EH (cell line): ENCODE measurements at regions not wholly inside any gene's neighbourhood (a gene's known extent, or its start where the extent isn't known, plus 50 kb on each side); places are given as distances from the start of the nearest gene placed in this dataset.
A peak's percentile ranks its signal among the peaks of the same experiment; 100 is the strongest.
"Not testable (repeated sequence)": the region's sequence is repeated elsewhere in the genome, so short reads cannot be mapped to it uniquely, and the experiment has no call there.

Experiments
- DNase-seq: peaks from one replicate; pipeline ENCODE4 v3.0.0-alpha.2; 2015; ENCODE audit warnings: low read depth

GRCh38 chr5:53160895-53161294 lies 51.3 kb upstream of the MOCS2 start:
- no peak for DNase-seq

DNA sequence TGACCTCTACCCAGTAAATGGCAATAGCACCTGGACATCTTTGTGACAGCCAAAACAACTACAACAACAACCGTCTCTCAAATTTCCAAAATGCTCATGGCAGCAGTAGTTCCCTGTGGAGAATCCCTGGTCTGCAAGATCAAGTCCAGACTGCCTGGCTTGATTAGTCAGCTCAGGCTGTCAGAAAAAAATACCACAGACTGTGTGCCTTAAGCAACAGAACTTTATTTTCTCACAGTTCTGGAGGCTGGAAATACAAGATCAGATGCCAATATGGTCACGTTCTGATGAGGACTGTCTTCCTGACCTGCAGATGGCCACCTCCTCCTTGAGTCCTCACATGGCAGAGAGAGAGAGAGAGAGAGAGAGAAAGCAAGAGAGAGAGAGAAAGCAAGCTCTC lies 52.3 kb upstream of the MOCS2 start:
- DNase-seq = peak; percentile 61

- no peak for DNase-seq
Observed at GRCh38 chr5:53164478-53165165, 55.1 kb upstream of the MOCS2 start.

DNA sequence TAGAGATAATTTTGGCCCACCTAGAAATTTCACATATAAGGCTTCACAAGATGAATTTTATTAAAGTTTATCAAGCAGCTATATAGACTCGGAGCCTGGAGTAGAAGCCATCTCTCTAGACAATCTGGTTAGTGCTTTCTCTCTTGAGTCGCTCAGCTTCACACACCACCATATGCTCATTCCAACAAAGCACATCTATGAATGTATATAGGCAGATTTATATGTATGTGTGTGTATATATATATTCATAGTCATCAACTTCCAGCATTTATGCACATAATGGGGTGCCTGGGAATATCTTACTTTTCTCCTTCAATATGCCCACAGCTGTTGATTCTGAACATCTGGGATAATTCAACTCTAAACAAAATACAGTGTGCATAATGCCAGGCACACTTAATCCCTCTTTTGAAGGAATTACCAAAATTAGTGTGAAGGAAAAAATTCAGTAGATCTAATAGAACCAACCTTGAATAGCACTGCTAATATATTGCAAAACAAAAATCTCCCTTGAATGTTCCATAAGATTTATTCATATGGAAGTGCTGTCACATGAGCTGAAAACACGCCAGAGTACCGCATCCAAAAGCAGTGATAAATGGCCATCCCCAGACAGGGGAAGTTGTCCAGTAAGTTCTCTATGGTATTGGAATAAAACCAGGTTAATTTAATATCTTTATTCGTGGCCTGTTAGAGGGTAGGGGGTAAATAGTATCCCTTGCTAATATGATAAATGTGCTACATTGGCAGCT lies 56.0 kb upstream of the MOCS2 start:
- DNase-seq = no peak

DNA sequence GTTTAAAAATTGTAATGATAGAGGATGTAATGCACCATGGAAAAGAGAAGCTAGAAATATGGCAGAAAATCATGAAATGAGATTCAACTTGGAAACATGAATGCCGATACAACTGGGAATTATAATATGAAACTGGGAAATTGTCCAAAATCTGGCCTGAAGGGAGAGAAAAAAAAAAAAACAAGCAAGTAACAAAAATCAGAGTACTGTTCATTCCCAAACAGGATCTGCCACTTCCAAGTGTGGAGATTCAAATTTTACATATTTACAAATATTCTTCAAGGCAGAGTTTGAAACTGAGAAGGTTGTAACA lies 56.6 kb upstream of the MOCS2 start:
- DNase-seq = no peak

DNA sequence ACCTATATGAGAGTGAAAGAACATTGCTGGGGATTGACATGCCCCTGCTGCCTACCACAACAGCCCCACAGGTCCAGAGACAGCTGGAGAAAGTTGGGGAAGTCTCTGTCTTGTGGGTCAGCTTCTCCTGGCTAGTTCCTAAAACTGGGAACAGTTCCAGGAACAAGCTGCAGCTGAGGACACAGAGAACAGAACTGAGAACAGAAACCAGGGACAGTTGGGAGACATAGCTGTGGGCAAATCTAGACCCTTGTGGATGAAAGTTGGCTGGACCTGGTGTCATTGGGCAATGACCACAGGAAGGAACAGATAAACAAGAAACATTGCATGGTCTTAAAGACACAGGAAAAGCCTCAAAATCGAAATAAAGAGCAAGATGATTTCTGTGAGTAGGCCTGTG lies 58.3 kb upstream of the MOCS2 start:
- peak; percentile 67 for DNase-seq

DNA sequence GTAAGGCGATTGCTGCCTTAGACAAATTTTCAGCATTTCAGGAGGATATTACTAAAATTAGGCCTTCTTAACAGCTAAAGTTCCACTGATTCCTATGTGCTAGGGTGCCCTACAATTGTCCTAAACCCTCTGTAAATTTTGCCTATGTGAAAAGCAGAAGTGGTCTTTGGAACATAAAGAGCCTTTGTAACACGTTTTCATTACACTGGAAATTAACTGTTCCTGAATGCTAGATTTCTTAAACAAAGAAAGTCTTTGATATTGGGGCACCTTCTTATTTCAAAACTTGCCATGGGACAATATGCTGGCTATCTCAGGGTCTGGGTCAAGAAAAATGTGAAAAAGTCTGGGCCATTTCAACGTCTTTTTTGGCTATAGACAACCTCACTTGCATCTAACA lies 60.4 kb upstream of the MOCS2 start:
- DNase-seq = no peak

- DNase-seq = peak; percentile 49
Observed at GRCh38 chr5:53170746-53171349, 61.3 kb upstream of the MOCS2 start.

- not testable (repeated sequence) for DNase-seq
Observed at GRCh38 chr5:53172073-53172472, 62.5 kb upstream of the MOCS2 start.

DNA sequence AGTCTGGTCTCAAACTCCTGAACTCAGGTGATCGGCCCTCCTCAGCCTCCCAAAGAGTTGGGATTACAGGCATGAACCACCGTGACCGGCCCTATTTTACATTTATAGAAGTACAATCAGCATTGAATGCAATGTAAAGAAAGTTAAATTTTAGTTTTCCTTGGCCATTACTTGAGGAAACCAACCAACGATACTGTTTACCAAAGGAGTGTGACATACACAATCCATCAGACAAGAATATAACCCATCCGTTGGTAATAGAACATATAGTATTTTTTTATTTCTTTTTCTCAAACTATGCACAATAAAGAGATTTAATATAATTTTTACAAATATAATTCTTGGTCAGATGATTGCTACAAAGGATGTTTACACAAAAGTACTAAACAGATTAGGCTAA lies 63.1 kb upstream of the MOCS2 start:
- DNase-seq = no peak

DNA sequence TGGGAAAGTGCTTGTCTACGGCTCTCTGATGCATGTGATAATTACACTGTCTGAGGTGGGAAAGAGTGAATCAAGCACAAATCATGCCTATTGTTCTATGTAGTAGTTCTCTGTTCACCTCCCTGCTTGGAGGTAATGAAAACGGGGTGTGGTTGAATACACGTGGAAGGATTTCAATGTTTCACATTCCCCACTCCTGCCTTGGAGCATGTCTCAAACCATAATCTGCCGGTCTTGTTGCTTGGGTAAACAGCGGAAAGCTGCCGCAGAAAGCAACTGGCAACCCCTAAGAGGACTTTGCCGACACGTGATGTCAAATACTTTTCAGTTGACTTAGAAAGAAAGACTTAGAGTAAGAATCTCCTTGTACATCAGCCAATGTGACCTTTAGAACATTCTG lies 63.5 kb upstream of the MOCS2 start:
- no peak for DNase-seq

DNA sequence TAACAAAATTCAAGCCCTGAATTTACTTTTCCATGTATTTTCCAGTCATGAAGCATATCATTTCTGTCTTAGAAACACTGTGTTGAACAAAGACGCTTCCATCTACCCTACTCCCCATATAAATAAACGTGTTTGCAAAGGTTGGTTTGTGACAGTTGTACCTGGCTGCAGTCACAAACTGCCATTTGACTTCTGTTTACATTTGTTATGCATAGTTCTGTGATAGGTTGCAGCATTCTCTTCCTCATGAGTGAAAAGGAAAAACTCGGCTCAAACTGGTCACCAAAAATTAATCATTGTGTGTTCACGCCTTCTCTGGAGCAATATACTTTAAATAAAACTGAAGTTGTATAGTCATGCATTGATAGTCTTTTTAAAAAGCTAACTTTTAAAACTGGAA lies 69.3 kb upstream of the MOCS2 start:
- DNase-seq = no peak

- no peak for DNase-seq
Observed at GRCh38 chr5:53179691-53180090, 70.1 kb upstream of the MOCS2 start.

DNA sequence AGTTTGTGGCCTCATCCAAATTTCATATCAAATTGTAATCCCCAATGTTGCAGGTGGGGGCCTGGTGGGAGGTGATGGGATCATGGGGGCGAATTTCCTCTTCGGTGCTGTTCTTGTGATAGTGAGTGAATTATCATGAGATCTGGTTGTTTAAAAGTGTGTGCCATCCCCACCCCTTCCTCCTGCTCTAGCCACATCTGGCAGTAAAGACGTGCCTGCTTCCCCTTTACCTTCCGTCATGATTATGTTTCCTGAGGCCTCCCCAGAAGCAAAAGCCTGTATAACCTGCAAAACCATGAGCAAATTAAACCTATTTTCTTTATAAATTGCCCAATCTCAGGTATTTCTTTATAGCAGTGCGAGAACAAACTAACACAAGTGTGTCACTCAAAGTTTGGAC lies 71.0 kb upstream of the MOCS2 start:
- DNase-seq = no peak

GRCh38 chr5:53180991-53181390 lies 71.4 kb upstream of the MOCS2 start:
- DNase-seq = no peak

DNA sequence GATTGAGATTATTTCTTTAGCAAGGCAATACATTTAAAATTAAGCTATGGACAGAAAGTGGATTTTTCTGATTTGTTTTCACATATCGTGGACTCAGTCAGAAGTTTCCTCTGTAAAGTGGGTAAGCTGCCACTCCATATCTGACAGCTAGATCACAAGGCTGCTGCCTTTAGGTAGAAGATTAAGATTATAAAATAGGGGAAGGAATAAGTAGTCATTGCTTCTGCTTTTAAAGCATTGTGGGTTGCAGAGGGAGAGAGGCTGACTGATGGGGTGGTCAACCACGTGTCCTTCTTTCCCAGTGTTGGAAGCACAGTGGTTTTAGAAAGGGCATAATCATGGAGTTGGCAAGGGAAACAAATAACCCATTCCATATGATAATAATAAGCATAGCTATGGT lies 74.3 kb upstream of the MOCS2 start:
- DNase-seq = no peak

DNA sequence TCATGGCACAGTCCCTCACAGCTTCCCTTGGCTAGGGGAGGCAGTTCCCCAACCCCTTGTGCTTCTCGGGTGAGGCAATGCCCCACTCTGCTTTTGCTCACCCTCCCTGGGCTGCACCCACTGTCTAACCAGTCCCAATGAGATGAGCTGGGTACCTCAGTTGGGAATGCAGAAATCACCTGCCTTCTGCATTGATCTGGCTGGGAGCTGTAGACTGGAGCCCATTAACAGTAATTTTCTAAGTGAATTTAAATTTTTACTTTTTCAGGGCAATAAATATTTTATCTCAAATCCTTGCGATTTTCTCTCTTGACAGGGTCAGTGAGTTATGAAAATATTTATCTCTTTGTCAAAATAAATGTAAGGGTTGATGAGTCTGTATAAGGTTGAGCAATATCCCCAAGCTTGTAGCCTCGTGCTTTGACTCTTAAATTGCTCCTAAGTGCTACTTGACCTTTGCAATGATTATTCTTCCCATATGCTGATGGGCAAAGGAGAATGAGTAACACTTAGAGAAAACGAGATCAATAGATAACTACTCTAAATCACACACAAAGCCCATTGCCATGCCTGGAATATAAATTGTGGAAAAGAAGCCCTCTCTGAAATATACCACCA lies 82.1 kb upstream of the MOCS2 start:
- peak; percentile 43 for DNase-seq

- peak; percentile 32 for DNase-seq
Observed at GRCh38 chr5:53194086-53194485, 84.5 kb upstream of the MOCS2 start.

- no peak for DNase-seq
Observed at GRCh38 chr5:53199882-53200281, 90.3 kb upstream of the MOCS2 start.

DNA sequence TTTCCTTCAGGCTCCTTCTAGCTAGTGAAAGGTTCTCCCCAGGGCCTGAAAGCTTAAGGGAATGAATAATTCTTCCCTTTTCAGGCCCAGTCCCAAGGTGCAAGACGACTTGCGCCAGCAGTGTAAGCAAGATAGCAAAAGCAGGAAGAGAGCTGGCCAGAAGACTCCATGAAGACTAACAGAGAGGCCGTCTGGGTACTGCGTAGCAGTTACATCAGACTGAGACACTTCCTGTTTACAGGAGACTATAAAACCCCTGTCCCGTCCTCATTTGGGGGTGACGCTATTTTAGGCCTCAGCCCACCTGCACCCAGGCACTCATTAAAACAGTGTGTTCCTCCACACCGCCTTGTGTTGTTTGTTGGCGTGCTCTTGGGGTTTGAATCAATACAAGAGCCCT lies 90.7 kb upstream of the MOCS2 start:
- DNase-seq = no peak

- no peak for DNase-seq
Observed at GRCh38 chr5:53201746-53202145, 92.2 kb upstream of the MOCS2 start.

- no peak for DNase-seq
Observed at GRCh38 chr5:53206562-53206961, 97.0 kb upstream of the MOCS2 start.

DNA sequence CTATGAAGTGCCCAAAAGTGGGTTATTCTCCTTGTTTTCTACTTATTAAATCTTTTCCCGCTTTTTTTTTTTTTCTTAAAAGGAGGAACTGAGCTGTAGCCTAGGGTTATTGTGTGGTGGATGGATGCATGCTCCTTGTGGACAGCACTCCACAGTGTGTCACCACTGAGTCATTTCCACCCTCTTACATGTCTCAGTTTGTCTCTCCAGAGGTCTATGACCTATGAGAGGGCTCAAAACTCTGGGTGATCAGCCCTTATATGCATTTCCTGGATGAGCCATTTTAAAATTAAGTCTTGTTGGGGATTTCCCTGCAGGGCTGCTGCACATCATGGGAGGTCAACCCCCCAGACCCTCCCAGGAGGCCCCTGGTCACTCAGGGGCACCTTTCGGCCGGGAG lies 102.2 kb upstream of the MOCS2 start:
- DNase-seq = peak; percentile 81
